Suprapubic skin (tissue), 4 donors: ENCODE measurements at regions not wholly inside any gene's neighbourhood (a gene's known extent, or its start where the extent isn't known, plus 50 kb on each side); places are given as distances from the start of the nearest gene placed in this dataset.
"Not testable (repeated sequence)": the region's sequence is repeated elsewhere in the genome, so short reads cannot be mapped to it uniquely, and the experiment has no call there.

Experiments used
- DNase-seq, 2 donors: peaks; one replicate each; pipeline ENCODE4 v3.0.0-alpha.2; 2019; ENCODE audit warnings: low spot score in 2 of 2
- H3K27ac ChIP-seq: fragments of 200-600 bp; sonication (generic); one replicate; pipeline ENCODE4 v1.5.1; 2019
- H3K27me3 ChIP-seq: fragments of 200-600 bp; sonication (generic); one replicate; pipeline ENCODE4 v1.5.1; 2019
- H3K36me3 ChIP-seq: fragments of 200-600 bp; sonication (generic); one replicate; pipeline ENCODE4 v1.5.1; 2019
- H3K4me1 ChIP-seq: fragments of 200-600 bp; sonication (generic); one replicate; pipeline ENCODE4 v1.5.1; 2019
- H3K4me3 ChIP-seq: fragments of 200-600 bp; sonication (generic); one replicate; pipeline ENCODE4 v1.5.1; 2019; ENCODE audit warnings: mild to moderate bottlenecking
- H3K9me3 ChIP-seq: fragments of 200-600 bp; sonication (generic); one replicate; pipeline ENCODE4 v1.5.1; 2019
- EP300 ChIP-seq: sonication (generic); formaldehyde crosslinking; IDR thresholded peaks from one replicate; pipeline ENCODE4 v1.6.1; 2017; ENCODE audit warnings: antibody characterized with exemption
- POLR2A ChIP-seq, 2 donors: fragments of 450-650 bp; IDR thresholded peaks; one replicate each; pipeline ENCODE4 v1.6.1; 2017; ENCODE audit warnings: antibody characterized with exemption in 2 of 2, mild to moderate bottlenecking in 2 of 2, moderate library complexity in 2 of 2
- POLR2AphosphoS5 ChIP-seq, 3 donors: sonication (generic); formaldehyde crosslinking; IDR thresholded peaks; one replicate each; pipeline ENCODE4 v1.6.1; 2017; ENCODE audit warnings: antibody characterized with exemption in 3 of 3
- WGBS: methylation state at CpG from one replicate; pipeline ENCODE4 v1.1.5; 2018; 5-methylcytosine and 5-hydroxymethylcytosine counted together
- TF ChIP-seq, protein P1 (sequence below), 2 donors: fragments of 200-600 bp in 1 of 2; fragments of 450-650 bp in 1 of 2; sonication (generic) in 1 of 2; IDR thresholded peaks; one replicate each; pipeline ENCODE4 v1.5.1; 2016 to 2019; ENCODE audit warnings: antibody characterized with exemption in 2 of 2, mild to moderate bottlenecking in 1 of 2, moderate library complexity in 1 of 2

DNA sequence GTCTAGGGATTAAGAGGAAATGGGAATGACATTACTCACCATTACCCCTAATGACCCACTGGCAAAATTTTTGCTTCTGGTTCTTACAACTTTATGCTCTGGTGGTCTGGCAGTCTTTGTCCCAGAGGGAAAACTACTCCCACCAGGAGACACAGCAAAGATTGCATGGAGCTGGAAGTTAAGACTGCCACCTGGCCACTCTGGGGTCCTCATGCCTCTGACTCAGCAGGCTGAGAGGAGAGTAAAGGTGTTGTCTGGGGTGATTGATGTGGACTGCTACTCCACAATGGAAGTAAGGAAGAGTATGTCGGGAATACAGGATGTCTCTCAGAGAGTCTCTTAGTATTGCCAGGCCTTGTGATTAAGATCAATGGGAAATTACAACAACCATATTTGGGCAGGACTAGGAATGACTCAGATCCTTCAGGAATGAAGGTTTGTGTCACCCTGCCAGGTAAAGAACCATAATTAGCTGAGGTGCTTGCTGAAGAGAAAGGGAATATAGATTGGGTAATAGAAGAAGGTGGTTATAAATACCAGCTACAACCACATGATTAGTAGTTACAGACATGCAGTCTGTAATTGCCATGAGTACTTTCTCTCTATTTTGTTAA is 215.5 kb downstream of the GPAT3 start:
- 29% methylated on average over 1 of the region's 1 CpG for WGBS
- H3K36me3 ChIP-seq = no peaks in the 10 kb centered on the region
- no peak for DNase-seq
- no peaks in the 10 kb centered on the region for H3K27me3 ChIP-seq
- H3K27ac ChIP-seq = no peak overlapping the region
- no peaks in the 10 kb centered on the region for H3K9me3 ChIP-seq
- TF ChIP-seq POLR2A (IDR thresholded peaks at IDR 0.05) (no peak), POLR2AphosphoS5 (IDR thresholded peaks at IDR 0.05) (no peak), EP300 (no peak)
- TF ChIP-seq, protein P1, sequence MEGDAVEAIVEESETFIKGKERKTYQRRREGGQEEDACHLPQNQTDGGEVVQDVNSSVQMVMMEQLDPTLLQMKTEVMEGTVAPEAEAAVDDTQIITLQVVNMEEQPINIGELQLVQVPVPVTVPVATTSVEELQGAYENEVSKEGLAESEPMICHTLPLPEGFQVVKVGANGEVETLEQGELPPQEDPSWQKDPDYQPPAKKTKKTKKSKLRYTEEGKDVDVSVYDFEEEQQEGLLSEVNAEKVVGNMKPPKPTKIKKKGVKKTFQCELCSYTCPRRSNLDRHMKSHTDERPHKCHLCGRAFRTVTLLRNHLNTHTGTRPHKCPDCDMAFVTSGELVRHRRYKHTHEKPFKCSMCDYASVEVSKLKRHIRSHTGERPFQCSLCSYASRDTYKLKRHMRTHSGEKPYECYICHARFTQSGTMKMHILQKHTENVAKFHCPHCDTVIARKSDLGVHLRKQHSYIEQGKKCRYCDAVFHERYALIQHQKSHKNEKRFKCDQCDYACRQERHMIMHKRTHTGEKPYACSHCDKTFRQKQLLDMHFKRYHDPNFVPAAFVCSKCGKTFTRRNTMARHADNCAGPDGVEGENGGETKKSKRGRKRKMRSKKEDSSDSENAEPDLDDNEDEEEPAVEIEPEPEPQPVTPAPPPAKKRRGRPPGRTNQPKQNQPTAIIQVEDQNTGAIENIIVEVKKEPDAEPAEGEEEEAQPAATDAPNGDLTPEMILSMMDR (IDR thresholded peaks at IDR 0.05) = no peak
- no peaks in the 10 kb centered on the region for H3K4me1 ChIP-seq
- H3K4me3 ChIP-seq = no peak overlapping the region

DNA sequence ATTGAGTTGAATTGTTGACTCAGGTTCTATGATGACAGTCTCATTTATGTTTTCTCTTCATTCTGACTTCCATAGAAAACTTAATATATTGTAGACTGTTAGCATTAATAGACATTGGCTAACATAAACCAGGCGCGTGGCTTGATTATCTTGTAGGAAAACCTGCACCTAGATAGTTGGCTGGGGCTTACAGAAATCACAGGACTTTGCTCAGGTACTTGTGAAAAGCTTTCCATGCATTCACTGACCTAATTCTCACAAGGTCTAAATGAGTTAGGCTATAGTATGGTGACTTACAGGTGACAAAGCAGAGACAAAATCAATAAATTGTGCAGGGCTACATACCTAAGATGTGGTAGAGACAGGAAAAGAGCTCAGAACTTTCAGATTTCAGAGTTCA is 212.8 kb downstream of the GPAT3 start:
- no peak for DNase-seq
- TF ChIP-seq POLR2AphosphoS5 (IDR thresholded peaks at IDR 0.05) (no peak), POLR2A (IDR thresholded peaks at IDR 0.05) (no peak), EP300 (no peak)
- TF ChIP-seq, protein P1 (IDR thresholded peaks at IDR 0.05) = no peak
- H3K4me1 ChIP-seq = no peaks in the 10 kb centered on the region
- 100% methylated on average over 2 of the region's 2 CpGs for WGBS
- H3K36me3 ChIP-seq = no peaks in the 10 kb centered on the region
- no peak overlapping the region for H3K27ac ChIP-seq
- H3K27me3 ChIP-seq = no peaks in the 10 kb centered on the region
- no peak overlapping the region for H3K4me3 ChIP-seq
- no peaks in the 10 kb centered on the region for H3K9me3 ChIP-seq

DNA sequence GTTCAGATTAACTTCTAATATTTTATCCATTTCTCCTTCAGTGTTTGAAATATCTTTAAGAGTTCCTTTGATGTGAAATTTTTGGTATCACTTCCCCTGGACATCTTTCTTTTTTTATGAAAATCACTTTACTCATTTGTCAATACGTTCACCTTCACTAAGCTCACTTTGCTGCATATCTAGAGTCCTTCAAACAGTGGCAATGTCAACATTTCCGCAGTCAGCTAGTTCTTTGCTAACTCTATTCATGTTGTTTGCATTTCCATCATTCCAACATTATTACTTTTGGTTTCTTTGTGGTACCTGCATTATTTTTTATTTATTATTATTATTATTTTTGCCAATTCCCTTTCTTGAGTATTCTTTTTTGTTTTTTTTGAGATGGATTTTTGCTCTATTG is 203.0 kb downstream of the GPAT3 start:
- TF ChIP-seq EP300 (no peak), POLR2A (IDR thresholded peaks at IDR 0.05) (no peak)
- Histone ChIP-seq H3K27me3 (no peaks in the 10 kb centered on the region), H3K36me3 (no peaks in the 10 kb centered on the region), H3K4me1 (no peaks in the 10 kb centered on the region), H3K9me3 (no peaks in the 10 kb centered on the region), H3K27ac (no peak overlapping the region), H3K4me3 (no peak overlapping the region)
- no peak for DNase-seq
- 82% methylated on average over 2 of the region's 2 CpGs for WGBS

DNA sequence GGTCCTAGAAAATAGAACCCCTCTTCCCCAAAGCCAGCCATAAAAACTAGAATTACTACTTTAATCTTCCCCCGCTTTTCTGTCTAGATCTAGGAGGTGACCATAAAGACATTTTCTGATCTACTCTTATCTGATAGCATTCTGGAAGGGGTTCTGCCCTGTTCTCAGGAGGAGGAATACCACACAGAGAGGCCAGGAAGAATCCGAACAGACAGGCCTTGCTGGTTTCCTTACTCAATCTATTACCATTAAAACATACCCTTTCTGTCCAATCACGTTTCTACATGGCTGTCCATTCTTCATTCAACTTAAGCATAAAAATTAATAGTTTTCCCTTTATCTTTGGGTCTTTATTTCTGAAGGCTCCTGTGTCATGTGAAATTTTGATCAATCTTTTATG is 198.7 kb downstream of the GPAT3 start:
- no peaks in the 10 kb centered on the region for H3K36me3 ChIP-seq
- TF ChIP-seq, protein P1 (IDR thresholded peaks at IDR 0.05) = no peak
- TF ChIP-seq EP300 (no peak), POLR2A (IDR thresholded peaks at IDR 0.05) (no peak), POLR2AphosphoS5 (IDR thresholded peaks at IDR 0.05) (no peak)
- H3K4me1 ChIP-seq = no peaks in the 10 kb centered on the region
- no peak overlapping the region for H3K4me3 ChIP-seq
- no peak for DNase-seq
- no peak overlapping the region for H3K27ac ChIP-seq
- H3K27me3 ChIP-seq = no peaks in the 10 kb centered on the region
- no peaks in the 10 kb centered on the region for H3K9me3 ChIP-seq
- whole genome bisulfite sequencing = 72% methylated on average over 3 of the region's 3 CpGs

DNA sequence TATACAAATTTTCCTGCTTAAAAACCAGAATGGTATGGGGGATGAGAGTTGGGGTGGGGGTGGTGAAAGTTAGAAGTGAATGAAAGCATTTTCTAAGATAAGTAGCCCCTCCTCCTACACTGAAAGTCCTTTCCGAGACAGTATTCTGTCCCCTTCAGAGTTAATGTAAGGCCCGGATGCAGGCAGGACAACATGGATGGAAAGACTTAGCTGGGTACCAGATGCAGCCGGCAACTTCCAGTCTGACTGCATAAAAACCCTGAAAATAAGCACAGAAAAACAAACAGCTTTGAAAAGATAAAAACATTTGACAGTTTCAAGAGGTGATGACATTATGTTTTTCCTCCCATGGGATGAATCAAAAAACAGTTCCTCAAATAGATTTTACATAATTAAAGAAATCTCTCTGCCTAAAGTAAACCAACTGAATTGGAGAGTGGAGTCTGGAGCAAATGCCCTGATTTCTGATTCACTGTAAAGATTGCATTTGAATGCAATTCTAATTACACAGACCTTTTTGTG is 196.3 kb downstream of the GPAT3 start:
- Histone ChIP-seq H3K4me1 (no peaks in the 10 kb centered on the region), H3K9me3 (no peaks in the 10 kb centered on the region), H3K27ac (no peak overlapping the region), H3K27me3 (no peaks in the 10 kb centered on the region), H3K36me3 (no peaks in the 10 kb centered on the region), H3K4me3 (no peak overlapping the region)
- TF ChIP-seq POLR2A (IDR thresholded peaks at IDR 0.05) = no peak
- no peak for TF ChIP-seq EP300
- no peak for TF ChIP-seq POLR2AphosphoS5 (IDR thresholded peaks at IDR 0.05)
- TF ChIP-seq, protein P1 (IDR thresholded peaks at IDR 0.05) = no peak
- 40% methylated on average over 3 of the region's 3 CpGs for WGBS
- DNase-seq = no peak

DNA sequence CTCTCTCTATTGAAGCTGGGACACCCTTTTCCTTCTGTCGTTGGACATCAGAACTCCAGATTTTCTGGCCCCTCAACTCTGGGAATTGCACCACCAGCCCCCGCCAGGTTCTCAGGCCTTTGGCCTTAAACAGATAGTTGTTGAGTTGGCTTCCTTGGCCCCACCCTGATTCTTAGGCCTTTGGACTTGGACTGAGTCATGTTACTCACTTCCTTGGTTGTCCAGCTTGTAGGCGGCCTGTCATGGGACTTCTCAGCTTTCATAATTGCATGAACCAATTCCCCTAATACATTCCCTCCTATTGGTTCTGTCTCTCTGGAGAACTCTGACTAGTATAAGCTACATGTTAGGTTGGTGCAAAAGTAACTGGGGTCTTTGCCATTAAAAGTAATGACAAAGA is 195.7 kb downstream of the GPAT3 start:
- no peaks in the 10 kb centered on the region for H3K4me1 ChIP-seq
- WGBS = 83% methylated on average over 3 of the region's 3 CpGs

DNA sequence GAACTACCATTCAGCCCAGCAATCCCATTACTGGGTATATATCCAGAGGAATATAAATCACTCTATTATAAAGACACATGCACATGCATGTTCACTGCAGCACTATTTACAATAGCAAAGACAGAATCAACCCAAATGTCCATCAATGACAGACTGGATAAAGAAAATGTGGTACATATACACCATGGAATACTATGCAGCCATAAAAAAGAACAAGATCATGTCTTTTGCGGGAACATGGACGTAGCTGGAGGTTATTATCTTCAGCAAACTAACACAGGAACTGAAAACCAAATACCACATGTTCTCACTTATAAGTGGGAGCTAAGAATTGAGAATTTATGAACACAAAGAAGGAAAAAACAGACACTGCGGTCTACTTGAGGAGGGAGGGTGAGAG is 195.1 kb downstream of the GPAT3 start:
- H3K27me3 ChIP-seq, H3K9me3 ChIP-seq, H3K4me3 ChIP-seq, H3K36me3 ChIP-seq, DNase-seq, H3K27ac ChIP-seq, H3K4me1 ChIP-seq: not testable (repeated sequence)
- 92% methylated on average over 3 of the region's 3 CpGs for WGBS

More for the DNA sequence above, 195.7 kb downstream of the GPAT3 start:
- Histone ChIP-seq H3K27me3 (no peaks in the 10 kb centered on the region), H3K4me3 (no peak overlapping the region), H3K36me3 (no peaks in the 10 kb centered on the region), H3K9me3 (no peaks in the 10 kb centered on the region), H3K27ac (no peak overlapping the region)
- DNase-seq = no peak
- TF ChIP-seq POLR2AphosphoS5 (IDR thresholded peaks at IDR 0.05) (no peak), EP300 (no peak), POLR2A (IDR thresholded peaks at IDR 0.05) (no peak)
- TF ChIP-seq, protein P1 (IDR thresholded peaks at IDR 0.05) = no peak
